ENCODE measurements at regions not wholly inside any gene's neighbourhood (a gene's known extent, or its start where the extent isn't known, plus 50 kb on each side); places are given as distances from the start of the nearest gene placed in this dataset.

- TF ChIP-seq POLR2A (IDR thresholded peaks at IDR 0.05; ENCODE audit: low read length) (no peak), GATA1 (IDR thresholded peaks at IDR 0.05; ENCODE audit: low read depth, low read length) (no peak)
Measured at GRCh38 chr4:132504438-132504837, 644.7 kb upstream of the PCDH10 start.
